PFSK-1 (cell line): ENCODE measurements at regions not wholly inside any gene's neighbourhood (a gene's known extent, or its start where the extent isn't known, plus 50 kb on each side); places are given as distances from the start of the nearest gene placed in this dataset.

Source experiments
- FOXP2 ChIP-seq: optimal IDR thresholded peaks from 2 replicates; pipeline ENCODE3; 2011; ENCODE audit warnings: borderline replicate concordance, control low read depth, inconsistent platforms; ENCODE audit not compliant: insufficient read depth; ENCODE audit errors: extremely low read length, extremely low read depth
- POLR2AphosphoS5 ChIP-seq: IDR thresholded peaks from 2 replicates; pipeline ENCODE4 v1.6.1; 2012; ENCODE audit warnings: low read depth, mild to moderate bottlenecking, control low read depth, low read length, moderate library complexity
- SIN3A ChIP-seq: IDR thresholded peaks from 2 replicates; pipeline ENCODE4 v1.6.1; 2012; ENCODE audit warnings: mild to moderate bottlenecking, low read length, moderate library complexity, borderline replicate concordance; ENCODE audit not compliant: insufficient read depth
- TAF1 ChIP-seq: IDR thresholded peaks from 2 replicates; pipeline ENCODE4 v1.6.1; 2012; ENCODE audit warnings: low read length, control low read depth, borderline replicate concordance; ENCODE audit not compliant: insufficient read depth
- TF ChIP-seq, protein P1 (sequence below), 2 experiments: IDR thresholded peaks; 2 replicates each; pipeline versions ENCODE4 v1.6.1 to v1.8.0; 2011 to 2012; ENCODE audit warnings: low read depth in 2 of 2, low read length in 2 of 2, control low read depth in 1 of 2, inconsistent platforms in 1 of 2, mild to moderate bottlenecking in 1 of 2, moderate library complexity in 1 of 2; ENCODE audit not compliant: insufficient read depth in 1 of 2

DNA sequence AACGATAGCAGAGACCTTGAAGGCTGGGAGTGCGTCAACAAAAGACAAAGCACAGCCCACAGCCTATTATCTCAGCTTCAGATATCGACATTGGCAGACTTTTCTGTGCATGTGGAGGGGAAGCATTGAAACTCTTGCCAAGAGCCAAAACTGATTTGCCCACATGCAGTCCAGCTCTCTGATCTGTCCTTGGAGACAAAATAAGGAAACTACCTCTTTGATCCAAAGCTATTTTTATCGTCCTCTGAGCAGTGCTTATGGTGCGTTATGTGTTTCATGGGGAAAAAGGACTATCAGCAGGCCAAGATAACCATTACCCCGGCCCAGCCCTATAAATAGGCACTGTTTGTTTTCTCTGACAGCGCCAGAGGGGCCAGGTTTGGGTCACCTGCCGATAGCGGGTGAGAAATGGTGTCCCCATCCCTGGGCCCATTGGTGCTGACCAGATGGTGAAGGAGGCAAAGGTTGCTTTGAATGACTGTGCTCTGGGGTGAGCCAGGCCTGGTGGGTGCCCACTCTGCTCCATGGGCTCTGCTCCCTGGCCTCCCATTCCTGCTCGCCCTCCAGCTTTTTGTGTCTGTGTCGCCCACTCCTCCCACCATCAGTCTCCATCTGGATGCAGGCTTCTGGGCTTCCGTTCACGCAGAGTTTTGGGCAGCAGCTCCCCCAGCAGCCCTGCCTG, 176.1 kb upstream of the HS6ST1 start:
- TF ChIP-seq TAF1 (no peak), POLR2AphosphoS5 (no peak), SIN3A (no peak), FOXP2 (no peak)
- TF ChIP-seq, protein P1, sequence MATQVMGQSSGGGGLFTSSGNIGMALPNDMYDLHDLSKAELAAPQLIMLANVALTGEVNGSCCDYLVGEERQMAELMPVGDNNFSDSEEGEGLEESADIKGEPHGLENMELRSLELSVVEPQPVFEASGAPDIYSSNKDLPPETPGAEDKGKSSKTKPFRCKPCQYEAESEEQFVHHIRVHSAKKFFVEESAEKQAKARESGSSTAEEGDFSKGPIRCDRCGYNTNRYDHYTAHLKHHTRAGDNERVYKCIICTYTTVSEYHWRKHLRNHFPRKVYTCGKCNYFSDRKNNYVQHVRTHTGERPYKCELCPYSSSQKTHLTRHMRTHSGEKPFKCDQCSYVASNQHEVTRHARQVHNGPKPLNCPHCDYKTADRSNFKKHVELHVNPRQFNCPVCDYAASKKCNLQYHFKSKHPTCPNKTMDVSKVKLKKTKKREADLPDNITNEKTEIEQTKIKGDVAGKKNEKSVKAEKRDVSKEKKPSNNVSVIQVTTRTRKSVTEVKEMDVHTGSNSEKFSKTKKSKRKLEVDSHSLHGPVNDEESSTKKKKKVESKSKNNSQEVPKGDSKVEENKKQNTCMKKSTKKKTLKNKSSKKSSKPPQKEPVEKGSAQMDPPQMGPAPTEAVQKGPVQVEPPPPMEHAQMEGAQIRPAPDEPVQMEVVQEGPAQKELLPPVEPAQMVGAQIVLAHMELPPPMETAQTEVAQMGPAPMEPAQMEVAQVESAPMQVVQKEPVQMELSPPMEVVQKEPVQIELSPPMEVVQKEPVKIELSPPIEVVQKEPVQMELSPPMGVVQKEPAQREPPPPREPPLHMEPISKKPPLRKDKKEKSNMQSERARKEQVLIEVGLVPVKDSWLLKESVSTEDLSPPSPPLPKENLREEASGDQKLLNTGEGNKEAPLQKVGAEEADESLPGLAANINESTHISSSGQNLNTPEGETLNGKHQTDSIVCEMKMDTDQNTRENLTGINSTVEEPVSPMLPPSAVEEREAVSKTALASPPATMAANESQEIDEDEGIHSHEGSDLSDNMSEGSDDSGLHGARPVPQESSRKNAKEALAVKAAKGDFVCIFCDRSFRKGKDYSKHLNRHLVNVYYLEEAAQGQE (IDR thresholded peaks at IDR 0.05; ENCODE audit: insufficient read depth in 1 of 2, low read depth in 2 of 2, low read length in 2 of 2): no peak

DNA sequence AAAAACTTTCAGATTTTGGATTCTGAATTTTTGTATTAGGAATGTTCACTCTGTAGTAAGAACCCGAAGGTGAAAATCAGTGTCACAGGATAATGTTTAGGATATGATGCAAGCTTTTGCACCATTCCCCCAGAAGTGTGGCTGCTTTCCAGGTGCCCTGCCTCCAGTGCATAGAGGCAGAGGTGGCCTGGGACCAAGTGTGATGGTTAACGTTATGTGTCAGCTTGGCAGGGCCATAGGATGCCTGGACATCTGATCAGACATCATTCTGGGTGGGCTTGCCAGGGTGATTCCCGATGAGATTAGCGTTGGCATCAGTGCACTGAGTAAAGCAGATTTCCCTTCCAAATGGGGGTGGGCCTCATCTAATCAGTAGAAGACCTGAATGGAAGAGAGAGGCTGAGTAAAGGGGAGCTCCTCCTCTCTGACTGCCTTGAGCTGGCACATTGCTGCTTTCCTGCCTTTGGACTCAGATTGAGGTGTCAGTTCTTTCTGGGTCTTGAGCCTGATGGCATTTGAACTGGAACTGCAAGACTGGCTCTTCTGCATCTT, 177.4 kb upstream of the HS6ST1 start:
- TF ChIP-seq SIN3A: no peak
- TF ChIP-seq TAF1: no peak
- no peak for TF ChIP-seq POLR2AphosphoS5
- TF ChIP-seq, protein P1 (IDR thresholded peaks at IDR 0.05; ENCODE audit: insufficient read depth in 1 of 2, low read depth in 2 of 2, low read length in 2 of 2): no peak

DNA sequence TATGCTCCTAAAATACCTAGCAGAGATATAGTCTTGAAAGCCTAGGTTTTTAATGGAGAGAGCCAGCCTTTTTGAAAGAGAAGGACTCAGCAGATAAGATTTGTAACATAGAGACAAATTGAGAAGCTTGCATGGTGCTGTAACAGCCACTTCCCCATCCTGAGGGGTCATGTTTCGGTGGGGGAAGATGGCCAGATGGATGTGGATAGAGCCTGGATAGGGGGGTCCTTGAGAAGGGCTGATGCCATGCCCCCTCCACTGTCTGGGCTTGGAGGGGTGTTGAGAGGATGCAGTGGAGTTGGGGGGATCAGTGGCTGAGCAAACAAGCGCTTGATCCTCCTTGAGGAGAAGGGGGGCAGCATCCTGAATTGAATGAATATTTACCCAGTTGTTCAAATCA, 178.0 kb upstream of the HS6ST1 start:
- no peak for TF ChIP-seq POLR2AphosphoS5
- no peak for TF ChIP-seq SIN3A
- TF ChIP-seq, protein P1 (IDR thresholded peaks at IDR 0.05; ENCODE audit: insufficient read depth in 1 of 2, low read depth in 2 of 2, low read length in 2 of 2): no peak
- no peak for TF ChIP-seq FOXP2
- TF ChIP-seq TAF1: no peak

DNA sequence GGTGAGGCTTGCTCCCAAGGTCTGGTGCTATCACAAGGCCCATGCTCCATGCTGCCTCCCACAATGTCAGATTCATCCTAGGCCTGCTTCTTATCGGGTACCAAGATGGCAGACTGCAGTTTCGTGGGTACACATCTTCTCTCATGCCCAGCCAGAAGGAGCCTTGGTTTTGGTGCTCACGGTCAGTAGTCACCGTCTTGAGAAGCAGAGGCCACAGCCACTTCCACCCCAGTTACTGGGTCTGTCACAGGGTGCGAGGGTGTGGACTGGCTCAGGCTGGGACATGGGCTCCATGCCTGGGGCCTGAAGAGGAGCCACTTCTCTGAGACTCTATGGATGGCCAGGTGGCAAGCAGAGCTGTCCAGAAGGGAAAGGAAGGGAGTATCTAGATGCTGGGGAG, 178.8 kb upstream of the HS6ST1 start:
- TF ChIP-seq, protein P1 (IDR thresholded peaks at IDR 0.05; ENCODE audit: insufficient read depth in 1 of 2, low read depth in 2 of 2, low read length in 2 of 2): no peak
- TF ChIP-seq TAF1 (no peak), FOXP2 (no peak), SIN3A (no peak), POLR2AphosphoS5 (no peak)
